Calu3 (cell line): ENCODE measurements at regions not wholly inside any gene's neighbourhood (a gene's known extent, or its start where the extent isn't known, plus 50 kb on each side); places are given as distances from the start of the nearest gene placed in this dataset.

Experiments
- BruUV-seq: library from RNA; stranded (reverse); fragments of 400-500 nt; replicated peaks from 2 replicates; lab custom pipeline; 2021; lab: Mats Ljungman, UMichigan
- CTCF ChIA-PET: fragments of 300-600 bp; sonication (Branson Sonifier 250); formaldehyde crosslinking; loops from one replicate; lab custom pipeline; 2022; ENCODE audit warnings: antibody characterized with exemption; lab: Charles Lee
- DNase-seq: peaks from one replicate; pipeline ENCODE4 v3.0.0; 2022
- H3K27ac Mint-ChIP-seq: one replicate; pipeline ENCODE4 v1.8.0; 2022; ENCODE audit warnings: mixed read lengths; ENCODE audit not compliant: unreplicated experiment
- H3K27me3 Mint-ChIP-seq: one replicate; pipeline ENCODE4 v1.8.0; 2022; ENCODE audit warnings: mixed read lengths; ENCODE audit not compliant: unreplicated experiment
- H3K36me3 Mint-ChIP-seq: one replicate; pipeline ENCODE4 v1.8.0; 2022; ENCODE audit warnings: mild to moderate bottlenecking, moderate library complexity, mixed read lengths; ENCODE audit not compliant: insufficient read depth, unreplicated experiment
- H3K4me1 Mint-ChIP-seq: one replicate; pipeline ENCODE4 v1.8.0; 2022; ENCODE audit warnings: mild to moderate bottlenecking, low read depth, mixed read lengths; ENCODE audit not compliant: unreplicated experiment
- H3K4me3 Mint-ChIP-seq: one replicate; pipeline ENCODE4 v1.8.0; 2022; ENCODE audit warnings: mild to moderate bottlenecking, low read depth, moderate library complexity, mixed read lengths; ENCODE audit not compliant: unreplicated experiment
- H3K9me3 Mint-ChIP-seq: one replicate; pipeline ENCODE4 v1.8.0; 2022; ENCODE audit warnings: low read depth, mixed read lengths; ENCODE audit not compliant: unreplicated experiment
- intact Hi-C: fragments of 100-400 bp; cut with micrococcal nuclease; formaldehyde crosslinking; loops from one replicate; pipeline ENCODE4 v1.10.0; 2022; ENCODE audit not compliant: unreplicated experiment
- TF ChIP-seq, protein P1 (sequence below): fragments of 200-600 bp; IDR thresholded peaks from one replicate; pipeline ENCODE4 v1.8.0; 2022; ENCODE audit warnings: antibody characterized with exemption; ENCODE audit not compliant: unreplicated experiment

DNA sequence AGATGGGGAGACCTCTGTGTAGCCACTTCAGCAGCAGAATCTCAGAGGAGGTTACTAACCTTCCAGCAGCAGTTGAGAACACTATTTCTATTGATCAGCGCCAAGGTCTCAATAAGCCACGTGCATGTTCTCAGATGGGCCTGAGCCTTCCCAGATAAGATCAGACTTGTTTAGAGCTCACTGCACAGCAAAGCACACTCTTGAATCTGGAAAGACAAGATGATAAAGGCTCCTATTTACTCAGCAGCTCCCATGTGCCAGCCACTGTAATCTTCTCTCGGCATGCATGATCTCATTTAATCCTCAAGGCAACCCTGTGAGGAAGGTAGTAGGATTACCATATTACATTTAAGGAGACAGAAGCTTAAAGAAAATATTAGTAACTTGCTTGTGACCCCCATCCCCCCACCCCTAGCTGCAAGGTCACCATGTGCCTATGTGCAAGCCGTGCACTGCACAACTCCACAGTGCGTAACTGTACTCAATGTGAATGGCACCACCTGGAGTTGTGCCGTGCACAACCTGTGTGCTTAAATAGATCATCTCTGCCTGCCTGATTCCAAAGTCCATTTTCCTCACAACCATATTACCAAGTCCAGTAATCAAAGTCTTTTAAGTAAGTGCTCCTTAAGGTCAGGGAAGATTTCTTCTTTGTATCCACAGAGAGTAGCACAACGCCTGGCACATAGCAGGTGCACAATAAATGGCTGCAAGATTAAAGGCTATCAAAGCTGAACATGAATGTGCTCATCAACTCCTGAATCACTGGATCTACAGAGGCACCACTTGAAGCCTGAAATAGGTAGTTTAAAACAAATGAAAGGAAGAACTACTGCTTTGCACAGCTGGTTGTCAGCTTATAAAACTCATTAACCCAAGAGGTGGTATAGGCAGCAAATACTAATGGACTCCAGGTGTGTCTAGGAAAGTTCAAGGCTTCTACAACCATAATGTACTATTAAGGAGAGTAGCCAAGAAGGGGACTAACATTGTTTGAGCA is 293.8 kb downstream of the BUD13 start:
- Mint-ChIP-seq H3K27ac (no peak overlapping the region), H3K36me3 (no peaks in the 10 kb centered on the region), H3K4me1 (no peaks in the 10 kb centered on the region), H3K4me3 (no peak overlapping the region), H3K9me3 (no peaks in the 10 kb centered on the region), H3K27me3 (peaks cover 40% of the 10 kb centered on the region)
- intact Hi-C loops = no loop called here
- TF ChIP-seq, protein P1, sequence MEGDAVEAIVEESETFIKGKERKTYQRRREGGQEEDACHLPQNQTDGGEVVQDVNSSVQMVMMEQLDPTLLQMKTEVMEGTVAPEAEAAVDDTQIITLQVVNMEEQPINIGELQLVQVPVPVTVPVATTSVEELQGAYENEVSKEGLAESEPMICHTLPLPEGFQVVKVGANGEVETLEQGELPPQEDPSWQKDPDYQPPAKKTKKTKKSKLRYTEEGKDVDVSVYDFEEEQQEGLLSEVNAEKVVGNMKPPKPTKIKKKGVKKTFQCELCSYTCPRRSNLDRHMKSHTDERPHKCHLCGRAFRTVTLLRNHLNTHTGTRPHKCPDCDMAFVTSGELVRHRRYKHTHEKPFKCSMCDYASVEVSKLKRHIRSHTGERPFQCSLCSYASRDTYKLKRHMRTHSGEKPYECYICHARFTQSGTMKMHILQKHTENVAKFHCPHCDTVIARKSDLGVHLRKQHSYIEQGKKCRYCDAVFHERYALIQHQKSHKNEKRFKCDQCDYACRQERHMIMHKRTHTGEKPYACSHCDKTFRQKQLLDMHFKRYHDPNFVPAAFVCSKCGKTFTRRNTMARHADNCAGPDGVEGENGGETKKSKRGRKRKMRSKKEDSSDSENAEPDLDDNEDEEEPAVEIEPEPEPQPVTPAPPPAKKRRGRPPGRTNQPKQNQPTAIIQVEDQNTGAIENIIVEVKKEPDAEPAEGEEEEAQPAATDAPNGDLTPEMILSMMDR = no peak
- CTCF ChIA-PET = no interaction called here
- no TSS peak for BruUV-seq
- DNase-seq = no peak

DNA sequence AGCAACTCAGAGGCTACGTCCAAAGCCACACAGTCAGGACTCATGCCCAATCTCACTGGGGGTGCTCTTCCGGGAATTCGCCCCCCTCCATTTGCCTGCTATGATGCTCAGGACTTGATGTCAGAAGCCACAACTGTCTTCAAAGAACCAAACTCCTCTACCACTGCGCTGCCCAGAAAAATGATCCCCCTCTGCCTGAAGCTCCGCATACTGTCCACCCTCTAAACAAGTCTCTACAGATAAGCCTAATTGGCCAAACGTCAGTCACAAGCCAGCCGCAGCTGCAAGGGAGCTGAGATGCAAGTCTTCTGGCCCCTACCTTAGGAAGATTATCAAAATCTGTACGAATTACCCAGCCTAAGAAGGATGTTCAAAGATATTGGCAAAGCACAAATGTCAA is 294.6 kb downstream of the BUD13 start:
- TF ChIP-seq, protein P1 = no peak
- no peak overlapping the region for H3K27ac Mint-ChIP-seq
- peaks cover 32% of the 10 kb centered on the region for H3K27me3 Mint-ChIP-seq
- intact Hi-C loops = no loop called here
- H3K36me3 Mint-ChIP-seq = no peaks in the 10 kb centered on the region
- no peaks in the 10 kb centered on the region for H3K9me3 Mint-ChIP-seq
- CTCF ChIA-PET = no interaction called here
- DNase-seq = no peak
- no peaks in the 10 kb centered on the region for H3K4me1 Mint-ChIP-seq
- no peak overlapping the region for H3K4me3 Mint-ChIP-seq
- BruUV-seq = no TSS peak

DNA sequence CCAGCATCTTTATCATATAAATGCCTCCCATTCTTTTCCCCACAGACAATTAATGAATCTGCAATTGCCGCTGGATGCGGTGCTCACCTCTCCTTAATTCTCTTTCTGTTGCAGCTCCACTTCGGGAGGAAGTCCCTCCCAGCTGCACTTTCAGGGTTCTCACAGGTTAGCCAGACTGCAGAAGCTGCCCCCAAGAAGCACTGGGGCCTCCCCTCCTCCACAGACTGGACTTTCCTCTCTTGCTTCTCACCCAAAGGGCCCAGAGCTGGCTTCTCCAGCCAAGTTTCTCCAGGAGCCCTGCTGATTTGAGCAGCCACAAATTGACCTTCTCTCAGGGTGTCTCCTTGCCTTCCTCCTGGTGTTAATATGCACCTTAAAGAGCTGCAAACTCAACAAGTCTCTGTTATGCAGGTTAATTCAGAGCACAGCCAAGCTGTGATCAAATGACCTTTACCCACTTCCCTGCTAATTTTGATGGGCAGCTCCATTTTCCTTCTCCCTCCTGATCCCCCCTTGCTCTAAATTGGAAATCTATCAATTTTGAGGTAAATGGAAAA is 298.9 kb downstream of the BUD13 start:
- Mint-ChIP-seq H3K27me3 (no peaks in the 10 kb centered on the region), H3K9me3 (peaks cover 4% of the 10 kb centered on the region), H3K4me3 (no peak overlapping the region), H3K27ac (no peak overlapping the region), H3K36me3 (no peaks in the 10 kb centered on the region), H3K4me1 (peaks cover 9% of the 10 kb centered on the region)
- CTCF ChIA-PET = interaction anchor here (0.7 kb wide), 1 partner anchor 340 kb away, joined by 4 read pairs; no protein-coding TSS in a partner anchor
- DNase-seq = no peak
- BruUV-seq = no TSS peak
- TF ChIP-seq, protein P1 = no peak
- intact Hi-C loops = no loop called here

DNA sequence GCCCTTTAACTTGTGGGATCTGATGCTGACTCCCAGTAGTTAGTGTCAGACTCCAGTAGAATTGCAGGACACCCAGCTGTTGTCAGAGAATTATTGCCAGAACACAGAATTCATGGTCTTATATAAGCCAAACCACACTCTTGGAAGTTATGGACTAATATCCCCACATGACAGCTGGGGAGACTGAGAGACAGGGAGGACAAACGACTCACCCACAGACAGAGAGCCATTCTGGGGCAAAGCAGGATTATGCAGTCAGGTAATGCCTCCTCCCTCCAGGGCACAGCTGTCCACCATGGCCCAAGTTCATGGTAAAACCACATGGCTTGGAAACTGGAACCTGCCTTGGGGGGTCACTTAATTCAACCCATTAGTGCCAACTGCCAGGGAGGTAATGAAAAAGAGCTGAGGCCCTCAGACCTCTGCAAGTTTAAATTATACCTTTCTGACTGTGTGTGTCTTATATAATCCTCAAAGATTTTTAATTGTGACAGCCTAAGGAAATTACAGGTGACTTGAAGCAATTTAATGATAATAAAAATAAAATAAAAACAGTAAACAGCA is 299.5 kb downstream of the BUD13 start:
- TF ChIP-seq, protein P1 = no peak
- Mint-ChIP-seq H3K9me3 (peaks cover 4% of the 10 kb centered on the region), H3K27ac (no peak overlapping the region), H3K4me3 (no peak overlapping the region), H3K36me3 (no peaks in the 10 kb centered on the region), H3K27me3 (no peaks in the 10 kb centered on the region), H3K4me1 (peaks cover 9% of the 10 kb centered on the region)
- DNase-seq = no peak
- BruUV-seq = no TSS peak
- intact Hi-C loops = no loop called here
- CTCF ChIA-PET = interaction anchor here (0.7 kb wide), 1 partner anchor 340 kb away, joined by 4 read pairs; no protein-coding TSS in a partner anchor
